ENCODE measurements at regions not wholly inside any gene's neighbourhood (a gene's known extent, or its start where the extent isn't known, plus 50 kb on each side); places are given as distances from the start of the nearest gene placed in this dataset.

- DNase-seq = no peak
Measured at GRCh38 chr17:63349478-63350000, 96.6 kb downstream of the CYB561 start.

GRCh38 chr17:63350364-63350763, 95.7 kb downstream of the CYB561 start:
- no peak for DNase-seq

- DNase-seq = no peak
Measured at GRCh38 chr17:63354256-63354655, 91.8 kb downstream of the CYB561 start.

- no peak for DNase-seq
Measured at GRCh38 chr17:63356337-63356757, 89.8 kb downstream of the CYB561 start.

- DNase-seq = no peak
Measured at GRCh38 chr17:63358111-63358839, 87.8 kb downstream of the CYB561 start.

GRCh38 chr17:63358956-63359355, 87.2 kb downstream of the CYB561 start:
- DNase-seq = no peak

- no peak for DNase-seq
Measured at GRCh38 chr17:63361182-63361581, 84.9 kb downstream of the CYB561 start.

GRCh38 chr17:63362115-63362514, 84.0 kb downstream of the CYB561 start:
- DNase-seq = no peak

- no peak for DNase-seq
Measured at GRCh38 chr17:63364387-63364786, 81.7 kb downstream of the CYB561 start.

- no peak for DNase-seq
Measured at GRCh38 chr17:63364944-63365343, 81.2 kb downstream of the CYB561 start.

- no peak for DNase-seq
Measured at GRCh38 chr17:63365366-63366240, 80.5 kb downstream of the CYB561 start.

- no peak for DNase-seq
Measured at GRCh38 chr17:63366241-63366566, 79.9 kb downstream of the CYB561 start.

- no peak for DNase-seq
Measured at GRCh38 chr17:63369233-63369632, 76.9 kb downstream of the CYB561 start.

GRCh38 chr17:63370696-63371095, 75.4 kb downstream of the CYB561 start:
- no peak for DNase-seq

GRCh38 chr17:63376949-63377348, 69.2 kb downstream of the CYB561 start:
- DNase-seq = no peak

GRCh38 chr17:63378411-63379375, 67.4 kb downstream of the CYB561 start:
- no peak for DNase-seq

- no peak for DNase-seq
Measured at GRCh38 chr17:63379636-63380035, 66.5 kb downstream of the CYB561 start.

- no peak for DNase-seq
Measured at GRCh38 chr17:63381101-63381729, 64.9 kb downstream of the CYB561 start.

GRCh38 chr17:63382136-63382535, 64.0 kb downstream of the CYB561 start:
- no peak for DNase-seq
